Immature natural killer cell (primary cell): ENCODE measurements at regions not wholly inside any gene's neighbourhood (a gene's known extent, or its start where the extent isn't known, plus 50 kb on each side); places are given as distances from the start of the nearest gene placed in this dataset.
"Not testable (repeated sequence)": the region's sequence is repeated elsewhere in the genome, so short reads cannot be mapped to it uniquely, and the experiment has no call there.

Experiments used
- DNase-seq, 3 donors: peaks; one replicate each; pipeline ENCODE4 v3.0.0; 2022; ENCODE audit warnings: mixed read lengths in 1 of 3
- H3K27ac Mint-ChIP-seq, 6 donors: one replicate each; pipeline ENCODE4 v1.8.0; 2020; ENCODE audit warnings: mixed read lengths in 6 of 6, mild to moderate bottlenecking in 5 of 6, inconsistent platforms in 4 of 6, moderate library complexity in 3 of 6
- H3K27me3 Mint-ChIP-seq, 3 donors: one replicate each; pipeline ENCODE4 v1.8.0; 2020 to 2021; ENCODE audit warnings: low read depth in 3 of 3, mild to moderate bottlenecking in 3 of 3, mixed read lengths in 3 of 3, moderate library complexity in 3 of 3, inconsistent platforms in 1 of 3
- H3K36me3 Mint-ChIP-seq, 3 donors: one replicate each; pipeline ENCODE4 v1.8.0; 2020; ENCODE audit warnings: mixed read lengths in 3 of 3, inconsistent platforms in 2 of 3, mild to moderate bottlenecking in 2 of 3
- H3K4me1 Mint-ChIP-seq, 2 donors: one replicate each; pipeline ENCODE4 v1.8.0; 2020; ENCODE audit warnings: inconsistent platforms in 2 of 2, mild to moderate bottlenecking in 2 of 2, mixed read lengths in 2 of 2, moderate library complexity in 1 of 2
- H3K4me3 Mint-ChIP-seq, 5 donors: one replicate each; pipeline ENCODE4 v1.8.0; 2020; ENCODE audit warnings: mild to moderate bottlenecking in 5 of 5, mixed read lengths in 5 of 5, inconsistent platforms in 3 of 5, moderate library complexity in 3 of 5
- H3K9me3 Mint-ChIP-seq, 6 donors: one replicate each; pipeline ENCODE4 v1.8.0; 2020; ENCODE audit warnings: mild to moderate bottlenecking in 6 of 6, mixed read lengths in 6 of 6, inconsistent platforms in 4 of 6, moderate library complexity in 3 of 6

DNA sequence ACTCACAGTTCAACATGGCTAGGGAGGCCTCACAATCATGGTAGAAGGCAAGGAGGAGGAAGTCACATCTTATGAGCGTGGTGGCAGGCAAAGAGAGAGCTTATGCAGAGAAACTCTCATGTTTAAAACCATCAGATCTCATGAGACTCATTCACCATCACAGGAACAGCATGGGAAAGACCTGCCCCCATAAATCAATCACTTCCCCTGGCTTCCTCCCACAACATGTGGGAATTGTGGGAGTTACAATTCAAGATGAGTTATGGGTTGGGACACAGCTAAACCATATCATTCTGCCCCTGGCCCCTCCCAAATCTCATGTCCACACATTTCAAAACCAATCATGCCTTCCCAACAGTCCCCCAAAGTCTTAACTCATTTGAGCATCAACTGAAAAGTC lies 268.8 kb upstream of the SPAG17 start:
- H3K9me3 Mint-ChIP-seq: peaks cover 6 to 66% (median 37%) of the 10 kb centered on the region in 6 donors
- not testable (repeated sequence) for H3K27me3 Mint-ChIP-seq, H3K36me3 Mint-ChIP-seq, DNase-seq, H3K27ac Mint-ChIP-seq, H3K4me1 Mint-ChIP-seq, H3K4me3 Mint-ChIP-seq

GRCh38 chr1:118445156-118445555 lies 260.1 kb upstream of the SPAG17 start:
- Mint-ChIP-seq H3K27ac (no peak overlapping the region), H3K36me3 (no peaks in the 10 kb centered on the region), H3K4me3 (no peak overlapping the region), H3K27me3 (peaks cover 0 to 1% (median 0%) of the 10 kb centered on the region in 3 donors), H3K4me1 (no peaks in the 10 kb centered on the region), H3K9me3 (peaks cover 14 to 54% (median 26%) of the 10 kb centered on the region in 6 donors)
- DNase-seq: no peak

DNA sequence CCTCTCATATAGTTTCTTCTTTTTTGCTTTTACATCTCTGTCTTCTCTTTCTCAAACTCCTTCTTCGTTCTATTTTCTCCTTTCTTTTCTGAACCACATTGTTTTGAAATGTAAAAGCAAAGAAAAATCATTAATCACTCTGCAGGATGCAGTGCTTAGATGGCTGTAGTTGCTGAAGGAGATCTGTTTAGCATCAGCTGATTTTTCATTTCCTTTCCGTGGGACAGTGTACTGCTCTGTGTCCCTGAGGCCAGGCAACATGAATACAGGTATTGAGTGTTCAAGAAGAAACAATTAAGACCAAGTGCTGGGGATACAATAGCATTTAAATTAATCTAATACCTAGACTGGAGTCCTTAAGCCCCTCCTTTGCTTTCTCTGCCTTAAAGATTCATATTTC lies 257.2 kb upstream of the SPAG17 start:
- Mint-ChIP-seq H3K36me3 (no peaks in the 10 kb centered on the region), H3K9me3 (peaks cover 11 to 47% (median 18%) of the 10 kb centered on the region in 6 donors), H3K4me1 (no peaks in the 10 kb centered on the region), H3K4me3 (no peak overlapping the region), H3K27ac (no peak overlapping the region), H3K27me3 (peaks cover 0 to 1% (median 0%) of the 10 kb centered on the region in 3 donors)
- DNase-seq: no peak

- H3K27ac Mint-ChIP-seq: no peak overlapping the region
- peaks cover 11 to 45% (median 17%) of the 10 kb centered on the region in 6 donors for H3K9me3 Mint-ChIP-seq
- H3K4me3 Mint-ChIP-seq: no peak overlapping the region
- peaks cover 0 to 3% (median 0%) of the 10 kb centered on the region in 3 donors for H3K27me3 Mint-ChIP-seq
- no peaks in the 10 kb centered on the region for H3K36me3 Mint-ChIP-seq
- DNase-seq: no peak
- no peaks in the 10 kb centered on the region for H3K4me1 Mint-ChIP-seq
These were observed 252.6 kb upstream of the SPAG17 start for GRCh38 chr1:118437664-118438063.

- peaks cover 0 to 3% (median 0%) of the 10 kb centered on the region in 3 donors for H3K27me3 Mint-ChIP-seq
- no peaks in the 10 kb centered on the region for H3K36me3 Mint-ChIP-seq
- H3K27ac Mint-ChIP-seq: no peak overlapping the region
- peaks cover 4 to 42% (median 17%) of the 10 kb centered on the region in 6 donors for H3K9me3 Mint-ChIP-seq
- H3K4me3 Mint-ChIP-seq: no peak overlapping the region
- DNase-seq: no peak
- H3K4me1 Mint-ChIP-seq: no peaks in the 10 kb centered on the region
These were observed 244.8 kb upstream of the SPAG17 start for GRCh38 chr1:118429856-118430255.

GRCh38 chr1:118421868-118422350 lies 236.9 kb upstream of the SPAG17 start:
- no peaks in the 10 kb centered on the region for H3K36me3 Mint-ChIP-seq
- peaks cover 2 to 15% (median 7%) of the 10 kb centered on the region in 6 donors for H3K9me3 Mint-ChIP-seq
- H3K4me3 Mint-ChIP-seq: no peak overlapping the region
- no peaks in the 10 kb centered on the region for H3K4me1 Mint-ChIP-seq
- no peak for DNase-seq
- H3K27ac Mint-ChIP-seq: no peak overlapping the region
- no peaks in the 10 kb centered on the region for H3K27me3 Mint-ChIP-seq

- H3K27me3 Mint-ChIP-seq: no peaks in the 10 kb centered on the region
- no peak overlapping the region for H3K27ac Mint-ChIP-seq
These were observed 219.0 kb upstream of the SPAG17 start for GRCh38 chr1:118404024-118404423.

GRCh38 chr1:118397496-118397859 lies 212.4 kb upstream of the SPAG17 start:
- Mint-ChIP-seq H3K9me3 (peaks cover 4 to 52% (median 12%) of the 10 kb centered on the region in 6 donors), H3K4me1 (no peaks in the 10 kb centered on the region), H3K4me3 (no peak overlapping the region), H3K27ac (no peak overlapping the region), H3K36me3 (no peaks in the 10 kb centered on the region), H3K27me3 (peaks cover 0 to 2% (median 0%) of the 10 kb centered on the region in 3 donors)
- no peak for DNase-seq

More at GRCh38 chr1:118404024-118404423, 219.0 kb upstream of the SPAG17 start:
- no peak overlapping the region for H3K4me3 Mint-ChIP-seq
- DNase-seq: no peak
- H3K4me1 Mint-ChIP-seq: no peaks in the 10 kb centered on the region
- H3K9me3 Mint-ChIP-seq: peaks cover 16 to 59% (median 27%) of the 10 kb centered on the region in 6 donors
- no peaks in the 10 kb centered on the region for H3K36me3 Mint-ChIP-seq

- H3K27me3 Mint-ChIP-seq: peaks cover 0 to 2% (median 0%) of the 10 kb centered on the region in 3 donors
- H3K27ac Mint-ChIP-seq: no peak overlapping the region
- no peak for DNase-seq
- no peaks in the 10 kb centered on the region for H3K4me1 Mint-ChIP-seq
- H3K9me3 Mint-ChIP-seq: peaks cover 4 to 49% (median 12%) of the 10 kb centered on the region in 6 donors
- H3K36me3 Mint-ChIP-seq: no peaks in the 10 kb centered on the region
- H3K4me3 Mint-ChIP-seq: no peak overlapping the region
These were observed 211.9 kb upstream of the SPAG17 start for GRCh38 chr1:118396829-118397495.

- H3K27ac Mint-ChIP-seq: no peak overlapping the region
- no peak overlapping the region for H3K4me3 Mint-ChIP-seq
- no peak for DNase-seq
These were observed 211.3 kb upstream of the SPAG17 start for GRCh38 chr1:118396279-118396678.

GRCh38 chr1:118395430-118395991 lies 210.5 kb upstream of the SPAG17 start:
- no peaks in the 10 kb centered on the region for H3K4me1 Mint-ChIP-seq
- H3K36me3 Mint-ChIP-seq: no peaks in the 10 kb centered on the region
- peaks cover 0 to 2% (median 0%) of the 10 kb centered on the region in 3 donors for H3K27me3 Mint-ChIP-seq
- H3K9me3 Mint-ChIP-seq: peaks cover 5 to 49% (median 13%) of the 10 kb centered on the region in 6 donors
- H3K27ac Mint-ChIP-seq: no peak overlapping the region
- DNase-seq: no peak
- no peak overlapping the region for H3K4me3 Mint-ChIP-seq

More at GRCh38 chr1:118396279-118396678, 211.3 kb upstream of the SPAG17 start:
- Mint-ChIP-seq H3K36me3 (no peaks in the 10 kb centered on the region), H3K4me1 (no peaks in the 10 kb centered on the region), H3K9me3 (peaks cover 4 to 49% (median 12%) of the 10 kb centered on the region in 6 donors), H3K27me3 (peaks cover 0 to 2% (median 0%) of the 10 kb centered on the region in 3 donors)

- no peak overlapping the region for H3K27ac Mint-ChIP-seq
- no peak for DNase-seq
- no peaks in the 10 kb centered on the region for H3K36me3 Mint-ChIP-seq
- H3K4me1 Mint-ChIP-seq: no peaks in the 10 kb centered on the region
- peaks cover 3 to 30% (median 10%) of the 10 kb centered on the region in 6 donors for H3K9me3 Mint-ChIP-seq
- no peak overlapping the region for H3K4me3 Mint-ChIP-seq
- peaks cover 0 to 2% (median 0%) of the 10 kb centered on the region in 3 donors for H3K27me3 Mint-ChIP-seq
These were observed 205.9 kb upstream of the SPAG17 start for GRCh38 chr1:118390955-118391354.

- Mint-ChIP-seq H3K27me3 (no peaks in the 10 kb centered on the region), H3K9me3 (peaks cover 0 to 16% (median 8%) of the 10 kb centered on the region in 6 donors), H3K27ac (no peak overlapping the region), H3K4me3 (no peak overlapping the region), H3K36me3 (no peaks in the 10 kb centered on the region), H3K4me1 (no peaks in the 10 kb centered on the region)
- DNase-seq: no peak
These were observed 203.4 kb upstream of the SPAG17 start for GRCh38 chr1:118388301-118388959.
